ENCODE measurements at regions not wholly inside any gene's neighbourhood (a gene's known extent, or its start where the extent isn't known, plus 50 kb on each side); places are given as distances from the start of the nearest gene placed in this dataset.

DNA sequence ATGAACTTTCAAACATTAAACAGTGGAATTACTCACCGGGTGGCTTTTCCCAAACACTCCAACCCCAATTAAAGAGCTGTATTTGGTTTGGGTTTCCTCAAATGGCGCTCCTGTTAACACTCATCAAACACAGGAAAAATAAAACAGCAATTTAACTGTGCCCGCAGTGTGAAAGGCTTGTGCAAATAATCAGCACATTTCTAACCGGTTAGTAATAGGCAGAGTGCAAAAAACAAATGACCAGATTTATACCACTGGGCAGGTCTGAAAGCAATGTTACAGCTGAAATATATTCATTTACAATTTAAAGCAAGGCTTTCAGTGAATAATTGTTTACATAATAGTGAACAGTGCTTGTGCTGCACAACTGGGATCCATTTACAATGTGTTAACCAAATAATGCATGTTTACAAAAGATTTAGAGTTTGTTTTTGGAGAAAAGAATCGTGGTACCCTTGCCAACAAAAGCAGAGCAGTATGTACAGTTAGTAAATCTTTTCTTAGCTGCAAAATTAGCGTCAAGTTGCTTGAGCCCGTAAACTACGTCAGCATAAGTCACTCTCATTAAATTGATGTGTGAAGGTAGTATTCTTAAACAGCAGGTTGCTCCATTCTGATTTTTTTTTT lies 662.9 kb upstream of the ZNF608 start:
- TF ChIP-seq GATA3 (IDR thresholded peaks at IDR 0.05; ENCODE audit: low read depth, low read length), result no peak
- TF ChIP-seq GATA2 (IDR thresholded peaks at IDR 0.05; ENCODE audit: low read depth, low read length), result no peak

All from SH-SY5Y (cell line).